Choroid plexus epithelial cell (primary cell): ENCODE measurements at regions not wholly inside any gene's neighbourhood (a gene's known extent, or its start where the extent isn't known, plus 50 kb on each side); places are given as distances from the start of the nearest gene placed in this dataset.

Source experiments
- DNase-seq: peaks from one replicate; pipeline ENCODE4 v3.0.0-alpha.2; 2010; ENCODE audit warnings: low read depth
- H3K4me3 ChIP-seq: 2 replicates; pipeline ENCODE4 v1.5.1; 2011; ENCODE audit warnings: low read depth, mild to moderate bottlenecking, control low read depth, low read length, moderate library complexity
- TF ChIP-seq, protein P1 (sequence below): conservative IDR thresholded peaks from 2 replicates; pipeline ENCODE4 v1.5.1; 2011; ENCODE audit warnings: low read depth, mild to moderate bottlenecking, control low read depth, inconsistent platforms, low read length, moderate library complexity

DNA sequence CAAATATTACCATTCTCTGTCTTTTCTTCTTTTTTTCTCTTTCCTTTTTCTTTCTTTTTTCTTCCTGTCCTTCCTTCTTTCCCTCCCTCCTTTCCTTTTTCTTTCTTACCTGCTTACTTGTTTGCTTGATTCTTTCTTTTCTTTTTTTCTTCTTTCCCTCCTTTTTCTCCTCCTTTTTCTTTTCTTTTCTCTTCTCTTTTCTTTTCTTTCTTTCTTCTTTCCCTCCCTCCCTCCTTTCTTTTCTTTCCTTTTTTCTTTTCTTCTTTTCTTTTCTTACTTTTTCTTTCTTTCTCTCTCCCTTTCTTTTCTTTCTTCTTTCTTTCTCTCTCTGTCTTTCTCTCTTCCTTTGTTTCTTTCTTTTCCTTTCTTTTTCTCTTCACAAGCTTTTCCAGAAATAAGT lies 697.4 kb upstream of the ADGRL3 start:
- TF ChIP-seq, protein P1, sequence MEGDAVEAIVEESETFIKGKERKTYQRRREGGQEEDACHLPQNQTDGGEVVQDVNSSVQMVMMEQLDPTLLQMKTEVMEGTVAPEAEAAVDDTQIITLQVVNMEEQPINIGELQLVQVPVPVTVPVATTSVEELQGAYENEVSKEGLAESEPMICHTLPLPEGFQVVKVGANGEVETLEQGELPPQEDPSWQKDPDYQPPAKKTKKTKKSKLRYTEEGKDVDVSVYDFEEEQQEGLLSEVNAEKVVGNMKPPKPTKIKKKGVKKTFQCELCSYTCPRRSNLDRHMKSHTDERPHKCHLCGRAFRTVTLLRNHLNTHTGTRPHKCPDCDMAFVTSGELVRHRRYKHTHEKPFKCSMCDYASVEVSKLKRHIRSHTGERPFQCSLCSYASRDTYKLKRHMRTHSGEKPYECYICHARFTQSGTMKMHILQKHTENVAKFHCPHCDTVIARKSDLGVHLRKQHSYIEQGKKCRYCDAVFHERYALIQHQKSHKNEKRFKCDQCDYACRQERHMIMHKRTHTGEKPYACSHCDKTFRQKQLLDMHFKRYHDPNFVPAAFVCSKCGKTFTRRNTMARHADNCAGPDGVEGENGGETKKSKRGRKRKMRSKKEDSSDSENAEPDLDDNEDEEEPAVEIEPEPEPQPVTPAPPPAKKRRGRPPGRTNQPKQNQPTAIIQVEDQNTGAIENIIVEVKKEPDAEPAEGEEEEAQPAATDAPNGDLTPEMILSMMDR, result no peak
- DNase-seq, result no peak
- no peak overlapping the region for H3K4me3 ChIP-seq

DNA sequence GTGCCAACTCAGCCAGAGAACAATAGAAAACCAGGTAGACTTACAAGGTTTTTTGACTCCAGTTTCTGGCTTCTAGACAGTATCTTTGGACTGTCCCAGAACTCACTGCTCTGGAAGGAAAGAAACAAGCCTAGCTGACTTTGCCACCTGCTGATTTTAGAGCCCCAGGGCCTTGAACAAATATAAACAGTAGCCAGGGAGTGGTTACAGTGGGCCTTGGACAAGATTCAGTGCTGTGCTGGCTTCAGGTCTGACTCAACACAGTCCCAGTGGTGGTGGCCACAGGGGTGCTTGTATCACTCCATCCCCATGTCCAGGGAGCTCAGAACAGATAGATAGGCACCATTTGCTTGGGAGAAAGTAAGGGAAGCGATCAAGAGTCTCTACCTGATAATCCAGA lies 694.1 kb upstream of the ADGRL3 start:
- no peak for DNase-seq
- TF ChIP-seq, protein P1, result no peak
- H3K4me3 ChIP-seq, result no peak overlapping the region

DNA sequence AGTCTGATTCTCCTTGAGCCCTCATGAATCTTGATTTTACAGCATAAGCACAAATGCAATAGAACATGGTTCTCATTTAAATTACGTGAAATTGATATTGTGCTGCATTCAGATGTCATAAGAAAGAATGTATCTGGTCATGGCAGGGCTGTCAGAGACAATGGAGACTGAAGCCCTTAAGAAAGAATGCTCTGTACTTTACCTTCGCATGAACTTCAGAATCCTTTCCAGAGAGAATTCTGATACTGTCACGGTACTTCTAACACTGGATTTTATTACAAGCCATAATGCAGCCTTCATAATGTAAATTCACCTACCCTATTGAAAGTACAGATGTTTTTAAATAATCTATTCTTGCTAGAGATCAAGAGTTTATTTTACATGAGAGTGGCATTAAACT lies 677.9 kb upstream of the ADGRL3 start:
- H3K4me3 ChIP-seq, result no peak overlapping the region
- DNase-seq, result no peak
- TF ChIP-seq, protein P1, result no peak

DNA sequence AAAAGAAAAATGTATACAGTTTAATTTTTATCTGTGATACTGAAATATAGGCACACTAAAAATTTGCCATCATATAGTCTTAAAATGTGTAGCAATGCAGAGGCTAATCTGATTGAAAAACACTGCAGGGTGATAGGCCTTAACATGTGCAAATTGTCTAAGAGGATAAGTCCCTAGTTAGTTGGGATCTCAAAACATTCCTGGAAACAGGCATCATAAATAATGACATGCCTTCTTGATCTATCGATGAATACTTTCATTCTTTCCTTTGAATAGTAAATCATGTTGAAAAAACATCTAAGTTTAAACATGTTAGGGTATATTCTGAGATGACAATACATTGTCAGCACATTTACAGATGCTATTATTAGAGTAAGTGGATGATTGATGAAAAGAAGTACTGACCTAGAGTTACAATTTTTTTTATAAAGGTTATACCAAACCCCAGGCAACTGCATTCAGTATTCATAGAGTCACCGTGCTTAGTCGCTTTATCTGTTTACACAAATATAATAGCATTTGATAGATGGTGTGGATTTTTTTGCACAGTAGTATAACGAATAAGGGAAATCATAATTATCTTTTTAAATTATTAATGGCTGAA lies 668.2 kb upstream of the ADGRL3 start:
- TF ChIP-seq, protein P1, result no peak
- no peak for DNase-seq
- H3K4me3 ChIP-seq, result no peak overlapping the region

DNA sequence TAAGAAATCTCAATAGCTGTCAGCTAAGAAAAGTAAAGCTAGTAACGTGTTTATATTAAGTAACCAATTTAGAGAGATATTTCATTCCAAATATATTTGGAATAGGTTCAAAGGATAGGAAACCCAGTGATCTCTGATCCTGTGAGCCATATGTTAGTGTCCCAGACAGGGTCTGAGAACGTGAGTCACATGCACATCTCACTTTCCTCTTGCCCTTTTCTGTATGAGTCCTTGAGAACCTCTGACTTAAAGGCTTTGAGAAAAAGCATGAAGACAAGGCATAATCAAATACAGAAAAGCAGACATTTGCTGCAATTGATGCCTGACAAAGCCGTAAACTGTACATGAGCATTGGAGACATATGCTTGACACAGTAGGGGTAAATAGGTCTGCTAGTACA lies 655.1 kb upstream of the ADGRL3 start:
- DNase-seq, result no peak
- no peak overlapping the region for H3K4me3 ChIP-seq
- TF ChIP-seq, protein P1, result no peak

DNA sequence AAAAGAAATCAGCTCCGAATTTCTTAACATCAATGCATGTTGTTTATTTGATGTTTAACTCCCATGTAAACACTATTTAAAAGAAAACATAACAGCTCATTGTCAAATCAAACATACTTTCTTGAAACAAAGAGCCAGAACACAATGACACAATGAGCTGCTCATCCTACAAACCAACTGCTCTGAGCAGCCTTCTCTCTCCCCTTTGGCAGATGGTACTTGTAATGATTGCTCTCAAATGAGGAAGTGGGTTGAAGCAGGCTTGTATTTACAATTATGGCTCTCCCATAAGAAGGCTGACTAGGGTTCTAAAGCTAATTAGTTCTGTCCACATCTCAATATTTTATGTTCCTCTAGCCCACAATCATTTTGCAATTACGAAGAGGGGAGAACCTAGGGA lies 637.8 kb upstream of the ADGRL3 start:
- DNase-seq, result no peak
- TF ChIP-seq, protein P1, result no peak

DNA sequence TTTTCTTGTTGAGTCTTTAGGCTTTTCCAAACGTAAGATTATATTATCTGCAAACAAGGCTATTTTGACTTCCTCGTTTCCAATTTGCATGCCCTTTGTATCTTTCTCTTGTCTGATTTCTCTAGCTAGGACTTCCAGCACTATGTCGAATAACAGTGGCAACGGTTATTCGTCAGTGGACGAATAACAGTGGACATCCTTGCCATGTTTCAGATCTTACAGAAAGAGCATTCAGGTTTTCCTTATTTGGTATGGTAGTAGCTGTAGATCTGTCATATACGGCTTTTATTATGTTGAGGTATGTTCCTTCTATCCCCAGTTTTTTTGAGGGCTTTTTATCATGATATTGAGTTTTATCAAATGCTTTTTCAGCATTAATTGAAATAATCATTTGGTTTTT lies 634.6 kb upstream of the ADGRL3 start:
- no peak overlapping the region for H3K4me3 ChIP-seq
- no peak for DNase-seq
- TF ChIP-seq, protein P1, result no peak

More for the DNA sequence above, 637.8 kb upstream of the ADGRL3 start:
- no peak overlapping the region for H3K4me3 ChIP-seq
